ENCODE measurements at regions not wholly inside any gene's neighbourhood (a gene's known extent, or its start where the extent isn't known, plus 50 kb on each side); places are given as distances from the start of the nearest gene placed in this dataset.

DNA sequence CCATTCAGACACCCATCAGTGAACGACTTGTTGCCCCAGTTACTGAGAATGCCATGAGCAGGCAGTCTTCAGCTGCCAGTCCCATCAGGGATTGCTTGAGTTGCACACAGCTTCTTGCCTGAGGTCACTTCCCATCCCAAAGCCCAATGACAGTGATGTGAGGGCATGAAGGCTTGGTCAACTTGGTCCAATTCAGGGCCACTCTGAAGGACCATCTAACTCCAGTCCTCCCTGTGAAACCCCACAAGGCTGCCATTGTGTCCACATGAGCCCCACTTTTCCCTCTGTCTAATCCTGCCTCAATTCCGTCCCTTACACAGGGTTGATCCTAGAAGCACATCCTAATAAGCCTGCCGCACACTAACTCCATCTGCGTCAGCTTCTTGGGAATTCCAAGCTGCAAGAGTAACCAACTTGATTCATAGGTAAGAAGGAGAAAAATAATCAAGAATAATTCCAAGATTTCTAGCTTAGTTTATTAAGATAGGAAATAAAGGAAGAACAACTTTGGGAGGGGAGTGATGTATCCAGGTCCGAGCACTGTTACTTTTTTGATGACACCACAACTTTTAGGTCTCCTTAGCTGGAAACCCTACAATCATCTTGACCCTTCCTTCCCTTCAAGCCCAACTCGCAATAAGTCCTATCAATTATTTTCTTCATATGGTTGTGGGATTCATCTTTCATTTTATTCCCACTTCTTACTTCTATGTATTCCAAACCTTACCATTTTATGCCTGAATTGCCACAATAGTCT lies 110.9 kb downstream of the LRRC30 start:
- H3K4me3 ChIP-seq (ENCODE audit: low read depth, low read length), result no peak overlapping the region
- TF ChIP-seq, protein P1, sequence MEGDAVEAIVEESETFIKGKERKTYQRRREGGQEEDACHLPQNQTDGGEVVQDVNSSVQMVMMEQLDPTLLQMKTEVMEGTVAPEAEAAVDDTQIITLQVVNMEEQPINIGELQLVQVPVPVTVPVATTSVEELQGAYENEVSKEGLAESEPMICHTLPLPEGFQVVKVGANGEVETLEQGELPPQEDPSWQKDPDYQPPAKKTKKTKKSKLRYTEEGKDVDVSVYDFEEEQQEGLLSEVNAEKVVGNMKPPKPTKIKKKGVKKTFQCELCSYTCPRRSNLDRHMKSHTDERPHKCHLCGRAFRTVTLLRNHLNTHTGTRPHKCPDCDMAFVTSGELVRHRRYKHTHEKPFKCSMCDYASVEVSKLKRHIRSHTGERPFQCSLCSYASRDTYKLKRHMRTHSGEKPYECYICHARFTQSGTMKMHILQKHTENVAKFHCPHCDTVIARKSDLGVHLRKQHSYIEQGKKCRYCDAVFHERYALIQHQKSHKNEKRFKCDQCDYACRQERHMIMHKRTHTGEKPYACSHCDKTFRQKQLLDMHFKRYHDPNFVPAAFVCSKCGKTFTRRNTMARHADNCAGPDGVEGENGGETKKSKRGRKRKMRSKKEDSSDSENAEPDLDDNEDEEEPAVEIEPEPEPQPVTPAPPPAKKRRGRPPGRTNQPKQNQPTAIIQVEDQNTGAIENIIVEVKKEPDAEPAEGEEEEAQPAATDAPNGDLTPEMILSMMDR (IDR thresholded peaks at IDR 0.05; ENCODE audit: insufficient read depth, low read depth, low read length), result no peak
- no peak for DNase-seq (ENCODE audit: low read depth)

DNA sequence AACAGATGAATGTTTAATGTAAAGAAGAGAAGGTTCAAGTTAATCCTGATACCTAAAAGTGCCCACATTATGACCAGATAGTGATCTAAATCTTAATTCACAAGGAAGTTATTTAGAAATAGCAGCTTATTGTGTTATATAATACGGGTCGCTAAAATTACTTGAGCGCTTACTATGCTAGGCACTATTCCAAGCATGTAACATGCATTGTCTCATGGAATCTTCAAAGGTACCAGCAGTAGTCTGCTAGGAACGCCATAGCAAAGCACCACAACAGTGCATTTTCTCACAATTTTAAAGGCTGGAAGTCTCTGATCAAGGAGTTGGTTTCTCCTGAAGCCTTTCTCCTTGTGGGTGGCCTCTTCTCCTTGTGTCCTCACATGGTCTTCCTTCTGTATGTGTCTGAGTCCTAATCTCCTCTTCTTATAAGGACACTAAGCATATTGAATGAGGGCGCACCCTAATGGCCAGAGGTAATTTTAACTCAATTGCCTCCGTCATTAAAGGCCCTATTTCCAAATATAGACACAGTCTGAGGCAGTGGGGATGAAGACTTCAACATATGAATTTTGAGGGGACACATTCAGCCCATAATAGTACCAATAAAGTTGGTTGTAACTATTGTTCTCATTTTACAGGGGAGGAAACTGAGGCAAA lies 118.4 kb downstream of the LRRC30 start:
- H3K4me3 ChIP-seq (ENCODE audit: low read depth, low read length), result no peak overlapping the region
- no peak for DNase-seq (ENCODE audit: low read depth)
- TF ChIP-seq, protein P1 (IDR thresholded peaks at IDR 0.05; ENCODE audit: insufficient read depth, low read depth, low read length), result no peak

DNA sequence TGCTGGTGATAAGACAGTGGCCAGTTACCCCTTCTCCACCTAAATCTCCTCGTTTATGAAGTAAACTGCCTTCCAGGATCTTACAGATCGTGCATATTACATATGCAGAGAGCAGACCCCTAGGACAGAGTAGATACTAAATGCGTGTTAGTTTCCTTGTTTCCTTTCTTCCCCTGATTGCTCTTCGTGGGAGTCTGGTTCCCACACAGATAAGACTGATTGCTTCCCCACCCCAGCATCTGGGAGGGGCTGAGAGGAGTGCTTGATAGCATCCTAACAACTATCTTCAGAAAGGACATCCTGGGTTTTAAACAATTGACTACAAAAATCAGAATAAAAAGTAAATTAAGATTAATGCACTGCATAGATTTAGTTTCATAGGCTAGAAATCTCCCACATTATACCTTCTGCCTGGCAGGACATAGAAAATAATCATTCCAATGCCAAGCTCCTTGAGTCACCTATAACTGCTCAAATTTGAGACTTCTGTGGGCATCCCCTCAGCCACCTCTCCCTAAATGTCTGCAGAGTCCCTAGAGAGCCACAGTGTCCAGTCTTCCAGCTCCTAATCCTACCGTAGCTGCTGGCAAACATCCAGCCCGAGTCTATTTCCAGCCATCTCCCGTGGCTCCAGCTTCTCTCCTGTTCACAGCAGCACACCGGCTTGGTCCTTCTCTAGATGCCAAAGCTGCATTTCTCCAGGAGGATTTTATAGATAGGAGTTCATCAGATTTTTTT lies 128.3 kb downstream of the LRRC30 start:
- H3K4me3 ChIP-seq (ENCODE audit: low read depth, low read length), result no peak overlapping the region
- TF ChIP-seq, protein P1 (IDR thresholded peaks at IDR 0.05; ENCODE audit: insufficient read depth, low read depth, low read length), result no peak
- no peak for DNase-seq (ENCODE audit: low read depth)

DNA sequence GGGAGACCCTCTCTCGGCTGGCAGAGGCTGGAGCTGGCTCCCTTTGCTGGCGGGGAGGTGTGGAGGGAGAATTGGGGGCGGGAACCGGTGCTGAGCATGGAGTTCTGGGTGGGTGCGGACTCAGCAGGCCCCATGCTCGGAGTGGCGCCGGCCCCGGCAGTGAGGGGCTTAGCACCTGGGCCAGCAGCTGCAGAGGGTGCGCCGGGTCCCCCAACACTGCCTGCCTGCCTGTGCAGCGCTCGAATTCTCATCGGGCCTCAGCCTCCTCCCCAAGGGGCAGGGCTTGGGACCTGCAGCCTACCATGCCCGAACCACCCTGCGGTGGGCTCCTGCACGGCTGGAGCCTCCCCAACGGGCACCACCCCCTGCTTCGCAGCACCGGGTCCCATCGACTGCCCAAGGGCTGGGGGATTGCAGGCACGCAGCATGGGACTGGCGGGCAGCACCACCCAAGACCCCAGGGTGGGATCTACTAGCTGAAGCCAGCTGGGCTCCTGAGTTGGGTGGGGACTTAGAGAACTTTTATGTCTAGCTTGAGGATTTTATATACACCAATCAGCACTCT lies 129.8 kb downstream of the LRRC30 start:
- H3K4me3 ChIP-seq (ENCODE audit: low read depth, low read length), result no peak overlapping the region
- no peak for DNase-seq (ENCODE audit: low read depth)
- TF ChIP-seq, protein P1 (IDR thresholded peaks at IDR 0.05; ENCODE audit: insufficient read depth, low read depth, low read length), result no peak

DNA sequence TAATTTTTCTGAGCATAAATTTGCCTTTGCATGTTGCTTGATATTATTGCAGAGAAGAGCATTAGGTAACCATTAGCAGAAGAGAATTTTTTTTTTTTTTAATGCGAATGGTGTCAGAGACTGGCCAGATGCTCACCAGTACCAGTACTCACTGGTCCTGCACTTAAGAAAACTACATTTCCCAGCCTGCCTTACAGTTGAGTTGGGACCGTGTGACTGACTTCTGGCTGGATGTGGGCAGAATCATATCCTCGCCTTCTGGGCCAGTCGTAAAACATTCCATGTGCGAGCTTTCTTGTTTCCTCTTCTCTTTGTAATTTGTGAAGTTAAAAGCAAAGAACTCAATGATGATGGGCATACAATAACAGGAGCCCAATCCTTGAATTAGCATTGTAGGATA lies 132.4 kb downstream of the LRRC30 start:
- DNase-seq (ENCODE audit: low read depth), result no peak
- TF ChIP-seq, protein P1 (IDR thresholded peaks at IDR 0.05; ENCODE audit: insufficient read depth, low read depth, low read length), result no peak
- no peak overlapping the region for H3K4me3 ChIP-seq (ENCODE audit: low read depth, low read length)

DNA sequence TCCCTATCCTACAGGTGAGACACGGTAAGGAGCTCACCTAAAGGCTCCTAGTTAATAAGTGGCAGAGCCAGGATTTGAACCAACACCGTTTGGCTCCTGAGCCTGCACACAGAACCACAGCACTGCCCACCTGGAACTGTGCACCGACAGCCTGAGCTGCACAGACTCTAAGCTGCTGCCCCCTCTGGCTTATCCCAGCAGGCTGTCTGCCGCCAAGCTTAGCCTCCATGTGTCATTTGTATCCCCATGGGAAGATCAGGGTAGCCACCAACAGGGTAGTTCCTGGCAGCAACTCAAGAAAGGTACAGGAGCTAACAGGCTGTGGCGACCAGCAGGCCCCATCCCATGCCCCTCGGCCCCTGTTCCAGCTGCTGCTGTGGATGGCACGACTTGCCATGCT lies 135.7 kb downstream of the LRRC30 start:
- no peak overlapping the region for H3K4me3 ChIP-seq (ENCODE audit: low read depth, low read length)
- TF ChIP-seq, protein P1 (IDR thresholded peaks at IDR 0.05; ENCODE audit: insufficient read depth, low read depth, low read length), result no peak

More for the DNA sequence above, 135.7 kb downstream of the LRRC30 start:
- no peak for DNase-seq (ENCODE audit: low read depth)

Measured in fibroblast of villous mesenchyme (primary cell).